ENCODE measurements at regions not wholly inside any gene's neighbourhood (a gene's known extent, or its start where the extent isn't known, plus 50 kb on each side); places are given as distances from the start of the nearest gene placed in this dataset.
"Not testable (repeated sequence)": the region's sequence is repeated elsewhere in the genome, so short reads cannot be mapped to it uniquely, and the experiment has no call there.

DNA sequence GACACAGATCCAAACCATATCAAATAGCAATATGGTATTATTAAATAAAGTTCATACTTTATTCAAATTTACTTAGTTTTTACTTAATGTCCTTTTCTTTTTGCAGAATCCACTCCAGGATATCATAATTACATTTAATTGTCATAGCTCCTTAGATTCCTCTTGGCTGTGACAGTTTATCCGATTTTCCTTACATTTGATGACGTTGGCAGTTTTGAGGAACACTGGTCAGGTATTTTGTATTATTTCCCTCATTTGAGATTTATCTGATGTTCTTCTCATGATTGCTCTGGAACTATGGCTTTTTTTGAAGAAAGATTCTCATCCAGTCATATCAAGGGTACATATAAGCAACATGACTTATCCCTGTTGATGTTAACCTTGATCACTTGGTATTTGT lies 198.3 kb upstream of the STAC start:
- TF ChIP-seq, protein P1, sequence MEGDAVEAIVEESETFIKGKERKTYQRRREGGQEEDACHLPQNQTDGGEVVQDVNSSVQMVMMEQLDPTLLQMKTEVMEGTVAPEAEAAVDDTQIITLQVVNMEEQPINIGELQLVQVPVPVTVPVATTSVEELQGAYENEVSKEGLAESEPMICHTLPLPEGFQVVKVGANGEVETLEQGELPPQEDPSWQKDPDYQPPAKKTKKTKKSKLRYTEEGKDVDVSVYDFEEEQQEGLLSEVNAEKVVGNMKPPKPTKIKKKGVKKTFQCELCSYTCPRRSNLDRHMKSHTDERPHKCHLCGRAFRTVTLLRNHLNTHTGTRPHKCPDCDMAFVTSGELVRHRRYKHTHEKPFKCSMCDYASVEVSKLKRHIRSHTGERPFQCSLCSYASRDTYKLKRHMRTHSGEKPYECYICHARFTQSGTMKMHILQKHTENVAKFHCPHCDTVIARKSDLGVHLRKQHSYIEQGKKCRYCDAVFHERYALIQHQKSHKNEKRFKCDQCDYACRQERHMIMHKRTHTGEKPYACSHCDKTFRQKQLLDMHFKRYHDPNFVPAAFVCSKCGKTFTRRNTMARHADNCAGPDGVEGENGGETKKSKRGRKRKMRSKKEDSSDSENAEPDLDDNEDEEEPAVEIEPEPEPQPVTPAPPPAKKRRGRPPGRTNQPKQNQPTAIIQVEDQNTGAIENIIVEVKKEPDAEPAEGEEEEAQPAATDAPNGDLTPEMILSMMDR (IDR thresholded peaks at IDR 0.05), result no peak
- TF ChIP-seq POLR2A (IDR thresholded peaks at IDR 0.05) (no peak), EP300 (IDR thresholded peaks at IDR 0.05) (no peak)
- intact Hi-C loops (cut with DNase I), result no loop called here

DNA sequence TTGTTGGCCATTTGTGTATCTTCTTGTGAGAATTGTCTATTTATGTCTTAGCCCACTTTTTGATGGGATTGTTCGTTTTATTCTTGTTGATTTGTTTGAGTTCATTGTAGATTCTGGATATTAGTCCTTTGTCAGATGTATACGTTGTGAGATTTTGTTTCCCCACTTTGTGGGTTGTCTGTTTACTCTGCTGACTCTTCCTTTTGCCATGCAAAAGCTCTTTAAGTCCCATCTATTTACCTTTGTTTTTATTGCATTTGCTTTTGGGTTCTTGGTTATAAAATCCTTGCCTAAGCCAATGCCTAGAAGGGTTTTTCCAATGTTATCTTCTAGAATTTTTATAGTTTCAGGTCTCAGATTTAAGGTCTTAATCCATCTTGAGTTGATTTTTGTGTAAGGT lies 193.1 kb upstream of the STAC start:
- H3K4me3 ChIP-seq; H3K4me1 ChIP-seq (ENCODE audit: insufficient read depth); intact Hi-C loops (cut with DNase I); H3K9me3 ChIP-seq; H3K36me3 ChIP-seq; H3K27ac ChIP-seq; DNase-seq; H3K27me3 ChIP-seq: not testable (repeated sequence)
- WGBS, 3 donors, result 68 to 81% (median 72%) methylated on average over 2 of the region's 2 CpGs

More for the DNA sequence above, 198.3 kb upstream of the STAC start:
- no peaks in the 10 kb centered on the region for H3K27me3 ChIP-seq
- no peak overlapping the region for H3K27ac ChIP-seq
- no peaks in the 10 kb centered on the region for H3K36me3 ChIP-seq
- H3K9me3 ChIP-seq, result no peaks in the 10 kb centered on the region
- H3K4me1 ChIP-seq (ENCODE audit: insufficient read depth), result no peaks in the 10 kb centered on the region
- H3K4me3 ChIP-seq, result no peak overlapping the region
- 73 to 90% (median 85%) methylated on average over 2 of the region's 2 CpGs for WGBS, 3 donors
- no peak for DNase-seq

DNA sequence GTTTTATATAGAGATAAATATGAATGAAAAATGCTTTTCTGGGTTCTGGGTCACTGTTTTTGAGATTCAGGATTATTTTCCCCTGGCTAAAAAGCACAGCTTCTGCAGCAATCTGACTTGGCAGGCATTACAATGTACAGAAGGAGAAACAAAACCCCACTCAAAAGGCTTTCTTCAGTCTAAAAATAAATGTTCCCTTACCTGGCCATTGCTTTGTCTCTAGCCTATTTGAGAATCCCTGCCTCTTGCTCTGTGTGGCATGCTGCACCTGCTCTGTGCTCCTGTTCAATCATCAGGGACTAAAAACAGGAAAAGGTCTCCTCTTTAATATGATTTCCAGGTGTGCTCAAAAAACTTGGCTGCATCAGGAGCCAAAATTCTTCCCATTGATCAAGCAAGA lies 187.4 kb upstream of the STAC start:
- Histone ChIP-seq H3K4me1 (ENCODE audit: insufficient read depth) (no peaks in the 10 kb centered on the region), H3K4me3 (no peak overlapping the region), H3K9me3 (no peaks in the 10 kb centered on the region), H3K27me3 (no peaks in the 10 kb centered on the region), H3K27ac (no peak overlapping the region), H3K36me3 (no peaks in the 10 kb centered on the region)
- intact Hi-C loops (cut with DNase I), result no loop called here
- TF ChIP-seq EP300 (IDR thresholded peaks at IDR 0.05) (no peak), POLR2A (IDR thresholded peaks at IDR 0.05) (no peak)
- TF ChIP-seq, protein P1 (IDR thresholded peaks at IDR 0.05), result no peak
- DNase-seq, result no peak

DNA sequence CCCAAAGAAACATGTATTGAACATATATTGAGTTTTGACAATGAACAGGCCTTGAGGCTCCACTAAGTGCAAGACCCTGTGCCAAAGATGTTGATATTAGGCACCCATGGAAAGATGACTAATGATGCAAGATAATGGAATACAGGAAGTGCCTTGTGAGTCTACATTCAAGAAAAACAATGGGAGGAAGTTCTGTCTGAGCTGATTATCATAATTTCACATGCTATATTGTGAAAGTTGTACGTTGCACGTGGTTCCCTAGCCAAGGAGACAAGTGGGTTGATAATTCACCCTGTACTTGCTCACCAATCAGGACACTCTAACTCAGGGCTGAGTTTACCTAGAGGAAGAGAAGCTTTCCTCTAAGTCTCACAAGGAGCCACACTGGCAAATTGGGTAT lies 186.9 kb upstream of the STAC start:
- no peak for DNase-seq
- intact Hi-C loops (cut with DNase I), result no loop called here
- H3K4me1 ChIP-seq (ENCODE audit: insufficient read depth), result no peaks in the 10 kb centered on the region
- H3K4me3 ChIP-seq, result no peak overlapping the region
- no peaks in the 10 kb centered on the region for H3K9me3 ChIP-seq
- WGBS, 3 donors, result 57 to 69% (median 67%) methylated on average over 2 of the region's 2 CpGs
- TF ChIP-seq, protein P1 (IDR thresholded peaks at IDR 0.05), result no peak
- TF ChIP-seq EP300 (IDR thresholded peaks at IDR 0.05) (no peak), POLR2A (IDR thresholded peaks at IDR 0.05) (no peak)
- H3K27me3 ChIP-seq, result no peaks in the 10 kb centered on the region
- no peaks in the 10 kb centered on the region for H3K36me3 ChIP-seq
- H3K27ac ChIP-seq, result no peak overlapping the region

DNA sequence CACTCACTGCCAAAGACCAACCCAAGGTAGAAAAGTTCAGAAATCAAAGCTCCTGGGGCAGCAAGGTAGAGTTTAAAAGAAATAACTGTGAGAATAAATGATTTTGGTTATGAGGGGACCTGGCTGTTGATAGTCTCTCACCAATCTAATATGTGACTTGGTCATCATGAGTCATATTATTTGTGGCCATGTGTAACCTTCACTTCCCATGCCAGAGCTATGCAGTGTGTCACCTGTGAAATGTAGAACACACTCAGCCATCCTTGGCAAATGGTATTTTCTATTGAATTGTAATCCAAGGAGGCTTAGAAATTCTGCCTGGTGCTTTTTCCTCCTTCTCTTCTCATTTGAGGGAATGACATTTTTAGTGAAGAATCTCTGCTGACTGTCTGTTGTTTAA lies 184.2 kb upstream of the STAC start:
- no peak overlapping the region for H3K4me3 ChIP-seq
- intact Hi-C loops (cut with DNase I), result no loop called here

More for the DNA sequence above, 184.2 kb upstream of the STAC start:
- Histone ChIP-seq H3K4me1 (ENCODE audit: insufficient read depth) (no peaks in the 10 kb centered on the region), H3K27me3 (no peaks in the 10 kb centered on the region), H3K36me3 (no peaks in the 10 kb centered on the region), H3K9me3 (no peaks in the 10 kb centered on the region), H3K27ac (no peak overlapping the region)
- TF ChIP-seq EP300 (IDR thresholded peaks at IDR 0.05) (no peak), POLR2A (IDR thresholded peaks at IDR 0.05) (no peak)
- TF ChIP-seq, protein P1 (IDR thresholded peaks at IDR 0.05), result no peak
- DNase-seq, result no peak
